ENCODE measurements at regions not wholly inside any gene's neighbourhood (a gene's known extent, or its start where the extent isn't known, plus 50 kb on each side); places are given as distances from the start of the nearest gene placed in this dataset.

- no peak overlapping the region for H3K4me3 ChIP-seq (ENCODE audit: low read length in 2 of 2)
- no peaks in the 10 kb centered on the region for H3K4me1 ChIP-seq (ENCODE audit: control insufficient read depth in 1 of 2, insufficient read depth in 2 of 2, low read length in 2 of 2)
- H3K36me3 ChIP-seq (ENCODE audit: control insufficient read depth in 1 of 2, insufficient read depth in 2 of 2, low read length in 1 of 2) = no peaks in the 10 kb centered on the region
- no peak overlapping the region for H3K27ac ChIP-seq (ENCODE audit: low read depth in 1 of 2, low read length in 2 of 2)
- ATAC-seq (ENCODE audit: low FRiP score) = no peak
- no peak for DNase-seq
- no peaks in the 10 kb centered on the region for H3K9me3 ChIP-seq (ENCODE audit: control insufficient read depth, low read length)
- 65 to 70% methylated on average over 3 of the region's 3 CpGs for WGBS, 2 donors
- H3K27me3 ChIP-seq (ENCODE audit: control insufficient read depth in 1 of 2, insufficient read depth in 2 of 2, low read length in 1 of 2) = no peaks in the 10 kb centered on the region
- intact Hi-C loops (cut with DNase I) = no loop called here
These were observed 520.1 kb downstream of the SUCLA2 start for GRCh38 chr13:47480951-47481350.

DNA sequence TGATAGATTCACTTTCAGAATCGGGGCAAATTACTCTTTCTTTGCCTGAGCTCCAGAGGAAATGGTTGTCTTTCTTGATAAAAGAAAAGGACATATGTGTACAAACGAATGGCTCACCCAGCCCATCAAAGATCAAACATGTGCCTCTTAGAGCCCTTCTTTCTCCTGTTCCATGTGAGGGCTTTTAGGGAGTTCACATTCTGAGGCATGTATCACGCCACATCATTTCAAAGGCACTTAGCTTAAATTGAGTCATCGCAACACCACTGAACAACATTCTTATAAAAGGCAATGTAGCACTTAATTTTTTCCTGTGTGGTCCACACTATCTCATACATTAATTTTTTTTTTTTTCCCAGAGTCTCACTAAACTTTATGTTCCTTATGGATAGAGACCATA, 521.0 kb downstream of the SUCLA2 start:
- no peak for DNase-seq
- no peaks in the 10 kb centered on the region for H3K36me3 ChIP-seq (ENCODE audit: control insufficient read depth in 1 of 2, insufficient read depth in 2 of 2, low read length in 1 of 2)
- ATAC-seq (ENCODE audit: low FRiP score) = no peak
- no peaks in the 10 kb centered on the region for H3K27me3 ChIP-seq (ENCODE audit: control insufficient read depth in 1 of 2, insufficient read depth in 2 of 2, low read length in 1 of 2)
- no peaks in the 10 kb centered on the region for H3K4me1 ChIP-seq (ENCODE audit: control insufficient read depth in 1 of 2, insufficient read depth in 2 of 2, low read length in 2 of 2)
- no peaks in the 10 kb centered on the region for H3K9me3 ChIP-seq (ENCODE audit: control insufficient read depth, low read length)
- no peak overlapping the region for H3K27ac ChIP-seq (ENCODE audit: low read depth in 1 of 2, low read length in 2 of 2)
- intact Hi-C loops (cut with DNase I) = no loop called here
- 70 to 73% methylated on average over 4 of the region's 4 CpGs for WGBS, 2 donors
- H3K4me3 ChIP-seq (ENCODE audit: low read length in 2 of 2) = no peak overlapping the region

- no peak overlapping the region for H3K4me3 ChIP-seq (ENCODE audit: low read length in 2 of 2)
- no peaks in the 10 kb centered on the region for H3K4me1 ChIP-seq (ENCODE audit: control insufficient read depth in 1 of 2, insufficient read depth in 2 of 2, low read length in 2 of 2)
- intact Hi-C loops (cut with DNase I) = no loop called here
- no peak overlapping the region for H3K27ac ChIP-seq (ENCODE audit: low read depth in 1 of 2, low read length in 2 of 2)
- ATAC-seq (ENCODE audit: low FRiP score) (no peak), DNase-seq (no peak)
- H3K9me3 ChIP-seq (ENCODE audit: control insufficient read depth, low read length) = no peaks in the 10 kb centered on the region
- H3K27me3 ChIP-seq (ENCODE audit: control insufficient read depth in 1 of 2, insufficient read depth in 2 of 2, low read length in 1 of 2) = no peaks in the 10 kb centered on the region
- H3K36me3 ChIP-seq (ENCODE audit: control insufficient read depth in 1 of 2, insufficient read depth in 2 of 2, low read length in 1 of 2) = no peaks in the 10 kb centered on the region
These were observed 522.1 kb downstream of the SUCLA2 start for GRCh38 chr13:47478985-47479384.

DNA sequence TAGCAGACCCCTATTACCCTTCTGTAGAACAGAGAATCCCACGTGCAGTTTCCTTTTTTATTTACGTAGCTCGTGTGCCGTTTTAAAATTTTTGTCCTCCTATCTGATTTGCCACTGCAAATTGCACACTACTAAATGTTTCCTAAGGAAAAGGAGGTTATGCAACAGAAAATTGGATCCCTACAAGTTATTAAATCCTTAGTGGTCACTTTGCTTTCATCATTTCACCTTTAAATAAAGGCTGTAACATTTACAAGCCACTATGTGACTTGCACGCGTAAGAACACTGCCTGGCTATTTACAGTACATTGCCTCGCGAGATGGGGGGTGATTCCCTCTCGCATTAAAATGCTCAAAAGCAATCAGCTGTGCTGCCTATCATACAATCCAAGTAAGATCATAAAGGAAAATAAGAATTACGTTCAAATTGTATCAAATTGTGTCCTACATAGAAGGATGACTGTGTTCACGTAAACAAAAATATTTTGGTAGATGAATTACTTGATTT, 525.6 kb downstream of the SUCLA2 start:
- ATAC-seq (ENCODE audit: low FRiP score) (no peak), DNase-seq (no peak)
- no peaks in the 10 kb centered on the region for H3K9me3 ChIP-seq (ENCODE audit: control insufficient read depth, low read length)
- no peak overlapping the region for H3K27ac ChIP-seq (ENCODE audit: low read depth in 1 of 2, low read length in 2 of 2)
- intact Hi-C loops (cut with DNase I) = no loop called here
- 73% methylated on average over 11 of the region's 11 CpGs for WGBS, 2 donors
- H3K4me3 ChIP-seq (ENCODE audit: low read length in 2 of 2) = no peak overlapping the region
- no peaks in the 10 kb centered on the region for H3K27me3 ChIP-seq (ENCODE audit: control insufficient read depth in 1 of 2, insufficient read depth in 2 of 2, low read length in 1 of 2)
- H3K4me1 ChIP-seq (ENCODE audit: control insufficient read depth in 1 of 2, insufficient read depth in 2 of 2, low read length in 2 of 2) = no peaks in the 10 kb centered on the region
- H3K36me3 ChIP-seq (ENCODE audit: control insufficient read depth in 1 of 2, insufficient read depth in 2 of 2, low read length in 1 of 2) = no peaks in the 10 kb centered on the region

GRCh38 chr13:47474839-47475238, 526.2 kb downstream of the SUCLA2 start:
- no peaks in the 10 kb centered on the region for H3K4me1 ChIP-seq (ENCODE audit: control insufficient read depth in 1 of 2, insufficient read depth in 2 of 2, low read length in 2 of 2)
- H3K27ac ChIP-seq (ENCODE audit: low read depth in 1 of 2, low read length in 2 of 2) = no peak overlapping the region
- intact Hi-C loops (cut with DNase I) = no loop called here
- H3K36me3 ChIP-seq (ENCODE audit: control insufficient read depth in 1 of 2, insufficient read depth in 2 of 2, low read length in 1 of 2) = no peaks in the 10 kb centered on the region
- no peaks in the 10 kb centered on the region for H3K9me3 ChIP-seq (ENCODE audit: control insufficient read depth, low read length)
- 41 to 55% methylated on average over 8 of the region's 8 CpGs for WGBS, 2 donors
- H3K27me3 ChIP-seq (ENCODE audit: control insufficient read depth in 1 of 2, insufficient read depth in 2 of 2, low read length in 1 of 2) = no peaks in the 10 kb centered on the region
- ATAC-seq (ENCODE audit: low FRiP score) (no peak), DNase-seq (no peak)
- H3K4me3 ChIP-seq (ENCODE audit: low read length in 2 of 2) = no peak overlapping the region

DNA sequence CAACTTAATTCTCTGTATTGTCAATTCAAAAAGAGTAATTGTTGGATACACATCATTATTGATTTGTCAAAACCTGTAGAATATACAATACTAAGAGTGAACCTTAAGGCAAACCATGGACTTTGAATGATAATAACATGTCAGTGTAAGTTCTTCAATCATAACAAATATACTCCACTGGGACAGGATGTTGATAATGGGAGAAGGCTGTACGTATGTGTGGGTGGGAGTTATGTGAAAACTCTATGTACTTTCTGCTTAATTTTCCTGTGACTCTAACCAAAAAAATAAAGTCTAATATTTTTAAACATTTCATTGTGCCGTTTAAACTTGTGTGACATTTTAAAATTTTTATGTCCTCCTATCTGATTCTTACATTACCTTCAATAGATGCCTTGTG, 526.7 kb downstream of the SUCLA2 start:
- Histone ChIP-seq H3K36me3 (ENCODE audit: control insufficient read depth in 1 of 2, insufficient read depth in 2 of 2, low read length in 1 of 2) (no peaks in the 10 kb centered on the region), H3K27me3 (ENCODE audit: control insufficient read depth in 1 of 2, insufficient read depth in 2 of 2, low read length in 1 of 2) (no peaks in the 10 kb centered on the region), H3K4me1 (ENCODE audit: control insufficient read depth in 1 of 2, insufficient read depth in 2 of 2, low read length in 2 of 2) (no peaks in the 10 kb centered on the region), H3K4me3 (ENCODE audit: low read length in 2 of 2) (no peak overlapping the region), H3K9me3 (ENCODE audit: control insufficient read depth, low read length) (peaks cover 1% of the 10 kb centered on the region), H3K27ac (ENCODE audit: low read depth in 1 of 2, low read length in 2 of 2) (no peak overlapping the region)
- ATAC-seq (ENCODE audit: low FRiP score) (no peak), DNase-seq (no peak)
- 28 to 44% methylated on average over 2 of the region's 2 CpGs for WGBS, 2 donors
- intact Hi-C loops (cut with DNase I) = no loop called here

DNA sequence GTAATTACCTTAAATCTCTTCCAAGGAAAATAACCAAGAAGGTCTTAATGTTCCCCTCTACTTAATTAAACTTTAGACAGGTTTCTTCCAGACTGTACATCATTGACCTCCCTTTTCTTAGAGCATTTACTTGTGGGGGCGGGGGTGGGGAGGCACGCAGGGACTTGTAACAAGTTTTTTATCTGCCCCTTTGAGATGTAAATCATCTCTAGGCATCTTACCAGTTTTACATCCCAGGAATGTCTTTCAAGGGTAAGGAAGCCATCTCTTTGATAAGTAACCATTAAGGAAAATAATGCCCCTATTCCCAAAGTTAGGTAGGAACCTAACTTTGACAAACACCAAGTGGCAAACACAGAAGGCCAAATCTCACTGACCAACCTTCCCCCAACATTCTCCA, 528.6 kb downstream of the SUCLA2 start:
- no peak overlapping the region for H3K4me3 ChIP-seq (ENCODE audit: low read length in 2 of 2)
- no peaks in the 10 kb centered on the region for H3K4me1 ChIP-seq (ENCODE audit: control insufficient read depth in 1 of 2, insufficient read depth in 2 of 2, low read length in 2 of 2)
- no peak overlapping the region for H3K27ac ChIP-seq (ENCODE audit: low read depth in 1 of 2, low read length in 2 of 2)
- H3K36me3 ChIP-seq (ENCODE audit: control insufficient read depth in 1 of 2, insufficient read depth in 2 of 2, low read length in 1 of 2) = no peaks in the 10 kb centered on the region
- DNase-seq (no peak), ATAC-seq (ENCODE audit: low FRiP score) (no peak)
- peaks cover 1% of the 10 kb centered on the region for H3K9me3 ChIP-seq (ENCODE audit: control insufficient read depth, low read length)
- intact Hi-C loops (cut with DNase I) = no loop called here
- WGBS, 2 donors = 43 to 46% methylated on average over 2 of the region's 2 CpGs
- H3K27me3 ChIP-seq (ENCODE audit: control insufficient read depth in 1 of 2, insufficient read depth in 2 of 2, low read length in 1 of 2) = no peaks in the 10 kb centered on the region

DNA sequence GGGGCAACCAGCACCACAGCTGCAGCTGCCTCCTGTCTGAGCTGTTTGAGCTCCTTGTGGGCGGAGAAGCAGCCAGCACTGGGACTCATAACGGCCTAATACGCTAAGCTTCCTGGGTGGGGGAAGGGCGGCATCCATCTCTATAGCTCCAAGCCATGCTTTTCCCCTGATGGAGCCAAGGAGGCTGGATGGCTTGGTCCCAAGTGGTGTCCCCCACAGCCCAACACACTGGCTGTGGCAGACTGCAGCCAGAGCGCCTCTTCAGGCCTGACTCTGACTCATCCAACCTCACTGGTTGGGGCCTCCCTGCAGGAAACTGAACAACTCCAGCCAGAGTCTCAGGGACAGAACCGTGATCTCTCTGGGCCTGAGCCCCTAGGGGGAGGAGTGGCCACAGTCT, 537.3 kb downstream of the SUCLA2 start:
- H3K4me1 ChIP-seq (ENCODE audit: control insufficient read depth in 1 of 2, insufficient read depth in 2 of 2, low read length in 2 of 2) = no peaks in the 10 kb centered on the region
- ATAC-seq (ENCODE audit: low FRiP score) = no peak
- no peak for DNase-seq

DNA sequence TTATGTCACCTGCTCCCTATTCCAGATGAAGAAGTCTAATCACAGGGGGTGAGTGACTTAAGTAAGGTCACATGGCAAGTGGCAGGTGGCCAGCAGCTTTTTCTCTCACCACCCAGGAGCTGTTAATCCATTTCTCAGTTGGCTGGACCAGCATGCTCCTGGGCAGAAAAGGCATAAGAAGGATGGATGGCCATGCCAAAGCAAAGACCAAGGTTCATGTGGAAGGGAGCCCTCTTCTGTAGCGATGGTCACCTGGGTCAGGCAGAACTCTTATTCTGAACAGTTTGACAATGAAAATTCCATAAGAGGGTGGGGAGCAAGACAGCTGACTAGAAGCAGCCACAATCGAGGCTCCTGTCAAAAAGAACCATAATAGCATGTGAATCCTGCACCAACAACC, 538.1 kb downstream of the SUCLA2 start:
- intact Hi-C loops (cut with DNase I) = no loop called here
- Histone ChIP-seq H3K4me3 (ENCODE audit: low read length in 2 of 2) (no peak overlapping the region), H3K36me3 (ENCODE audit: control insufficient read depth in 1 of 2, insufficient read depth in 2 of 2, low read length in 1 of 2) (no peaks in the 10 kb centered on the region), H3K27ac (ENCODE audit: low read depth in 1 of 2, low read length in 2 of 2) (no peak overlapping the region), H3K27me3 (ENCODE audit: control insufficient read depth in 1 of 2, insufficient read depth in 2 of 2, low read length in 1 of 2) (no peaks in the 10 kb centered on the region), H3K4me1 (ENCODE audit: control insufficient read depth in 1 of 2, insufficient read depth in 2 of 2, low read length in 2 of 2) (no peaks in the 10 kb centered on the region), H3K9me3 (ENCODE audit: control insufficient read depth, low read length) (no peaks in the 10 kb centered on the region)
- 85 to 90% methylated on average over 2 of the region's 2 CpGs for WGBS, 2 donors
- no peak for ATAC-seq (ENCODE audit: low FRiP score)
- DNase-seq = no peak

More for the DNA sequence above, 537.3 kb downstream of the SUCLA2 start:
- no peaks in the 10 kb centered on the region for H3K9me3 ChIP-seq (ENCODE audit: control insufficient read depth, low read length)
- no peak overlapping the region for H3K4me3 ChIP-seq (ENCODE audit: low read length in 2 of 2)
- 76 to 83% methylated on average over 6 of the region's 6 CpGs for WGBS, 2 donors
- intact Hi-C loops (cut with DNase I) = no loop called here
- H3K27ac ChIP-seq (ENCODE audit: low read depth in 1 of 2, low read length in 2 of 2) = no peak overlapping the region
- no peaks in the 10 kb centered on the region for H3K36me3 ChIP-seq (ENCODE audit: control insufficient read depth in 1 of 2, insufficient read depth in 2 of 2, low read length in 1 of 2)
- H3K27me3 ChIP-seq (ENCODE audit: control insufficient read depth in 1 of 2, insufficient read depth in 2 of 2, low read length in 1 of 2) = no peaks in the 10 kb centered on the region

All from aorta (tissue), 5 donors.